ENCODE measurements at regions not wholly inside any gene's neighbourhood (a gene's known extent, or its start where the extent isn't known, plus 50 kb on each side); places are given as distances from the start of the nearest gene placed in this dataset.

- H3K4me1 ChIP-seq (ENCODE audit: control insufficient read depth in 1 of 2, insufficient read depth in 2 of 2, low read length in 2 of 2): no peaks in the 10 kb centered on the region
- H3K4me3 ChIP-seq (ENCODE audit: low read length in 2 of 2): no peak overlapping the region
- no peak overlapping the region for H3K27ac ChIP-seq (ENCODE audit: low read depth in 1 of 2, low read length in 2 of 2)
- H3K9me3 ChIP-seq (ENCODE audit: control insufficient read depth, low read length): no peaks in the 10 kb centered on the region
- ATAC-seq (ENCODE audit: low FRiP score) (no peak), DNase-seq (no peak)
- no peaks in the 10 kb centered on the region for H3K36me3 ChIP-seq (ENCODE audit: control insufficient read depth in 1 of 2, insufficient read depth in 2 of 2, low read length in 1 of 2)
- intact Hi-C loops (cut with DNase I): no loop called here
- no peaks in the 10 kb centered on the region for H3K27me3 ChIP-seq (ENCODE audit: control insufficient read depth in 1 of 2, insufficient read depth in 2 of 2, low read length in 1 of 2)
- WGBS, 2 donors: 79 to 83% methylated on average over 4 of the region's 4 CpGs
These were observed 335.4 kb upstream of the IGF1R start for GRCh38 chr15:98312913-98313312.

- Histone ChIP-seq H3K27me3 (ENCODE audit: control insufficient read depth in 1 of 2, insufficient read depth in 2 of 2, low read length in 1 of 2) (no peaks in the 10 kb centered on the region), H3K4me3 (ENCODE audit: low read length in 2 of 2) (no peak overlapping the region), H3K4me1 (ENCODE audit: control insufficient read depth in 1 of 2, insufficient read depth in 2 of 2, low read length in 2 of 2) (no peaks in the 10 kb centered on the region), H3K27ac (ENCODE audit: low read depth in 1 of 2, low read length in 2 of 2) (no peak overlapping the region), H3K9me3 (ENCODE audit: control insufficient read depth, low read length) (peaks cover 3% of the 10 kb centered on the region), H3K36me3 (ENCODE audit: control insufficient read depth in 1 of 2, insufficient read depth in 2 of 2, low read length in 1 of 2) (no peaks in the 10 kb centered on the region)
- ATAC-seq (ENCODE audit: low FRiP score) (no peak), DNase-seq (no peak)
- WGBS, 2 donors: 44 to 49% methylated on average over 3 of the region's 3 CpGs
- intact Hi-C loops (cut with DNase I): no loop called here
These were observed 332.4 kb upstream of the IGF1R start for GRCh38 chr15:98315971-98316370.

GRCh38 chr15:98321896-98322295 lies 326.4 kb upstream of the IGF1R start:
- ATAC-seq (ENCODE audit: low FRiP score) (no peak), DNase-seq (no peak)
- intact Hi-C loops (cut with DNase I): no loop called here
- Histone ChIP-seq H3K27me3 (ENCODE audit: control insufficient read depth in 1 of 2, insufficient read depth in 2 of 2, low read length in 1 of 2) (no peaks in the 10 kb centered on the region), H3K36me3 (ENCODE audit: control insufficient read depth in 1 of 2, insufficient read depth in 2 of 2, low read length in 1 of 2) (no peaks in the 10 kb centered on the region), H3K4me1 (ENCODE audit: control insufficient read depth in 1 of 2, insufficient read depth in 2 of 2, low read length in 2 of 2) (no peaks in the 10 kb centered on the region), H3K4me3 (ENCODE audit: low read length in 2 of 2) (no peak overlapping the region), H3K27ac (ENCODE audit: low read depth in 1 of 2, low read length in 2 of 2) (no peak overlapping the region), H3K9me3 (ENCODE audit: control insufficient read depth, low read length) (peaks cover 5% of the 10 kb centered on the region)
- WGBS, 2 donors: 18 to 21% methylated on average over 5 of the region's 5 CpGs

- intact Hi-C loops (cut with DNase I): no loop called here
- Histone ChIP-seq H3K4me3 (ENCODE audit: low read length in 2 of 2) (no peak overlapping the region), H3K27me3 (ENCODE audit: control insufficient read depth in 1 of 2, insufficient read depth in 2 of 2, low read length in 1 of 2) (no peaks in the 10 kb centered on the region), H3K36me3 (ENCODE audit: control insufficient read depth in 1 of 2, insufficient read depth in 2 of 2, low read length in 1 of 2) (no peaks in the 10 kb centered on the region), H3K27ac (ENCODE audit: low read depth in 1 of 2, low read length in 2 of 2) (no peak overlapping the region), H3K4me1 (ENCODE audit: control insufficient read depth in 1 of 2, insufficient read depth in 2 of 2, low read length in 2 of 2) (no peaks in the 10 kb centered on the region), H3K9me3 (ENCODE audit: control insufficient read depth, low read length) (peaks cover 5% of the 10 kb centered on the region)
- ATAC-seq (ENCODE audit: low FRiP score) (no peak), DNase-seq (no peak)
- 87 to 90% methylated on average over 4 of the region's 4 CpGs for WGBS, 2 donors
These were observed 325.8 kb upstream of the IGF1R start for GRCh38 chr15:98322581-98322980.

- no peak for ATAC-seq (ENCODE audit: low FRiP score)
- WGBS, 2 donors: 46 to 48% methylated on average over 2 of the region's 2 CpGs
- Histone ChIP-seq H3K9me3 (ENCODE audit: control insufficient read depth, low read length) (peaks cover 2% of the 10 kb centered on the region), H3K4me1 (ENCODE audit: control insufficient read depth in 1 of 2, insufficient read depth in 2 of 2, low read length in 2 of 2) (no peaks in the 10 kb centered on the region), H3K4me3 (ENCODE audit: low read length in 2 of 2) (no peak overlapping the region), H3K27ac (ENCODE audit: low read depth in 1 of 2, low read length in 2 of 2) (no peak overlapping the region), H3K36me3 (ENCODE audit: control insufficient read depth in 1 of 2, insufficient read depth in 2 of 2, low read length in 1 of 2) (no peaks in the 10 kb centered on the region), H3K27me3 (ENCODE audit: control insufficient read depth in 1 of 2, insufficient read depth in 2 of 2, low read length in 1 of 2) (no peaks in the 10 kb centered on the region)
- no peak for DNase-seq
- intact Hi-C loops (cut with DNase I): no loop called here
These were observed 323.9 kb upstream of the IGF1R start for GRCh38 chr15:98324341-98324970.

- H3K4me1 ChIP-seq (ENCODE audit: control insufficient read depth in 1 of 2, insufficient read depth in 2 of 2, low read length in 2 of 2): no peaks in the 10 kb centered on the region
- WGBS, 2 donors: 56 to 70% methylated on average over 5 of the region's 5 CpGs
- intact Hi-C loops (cut with DNase I): no loop called here
These were observed 321.5 kb upstream of the IGF1R start for GRCh38 chr15:98326804-98327203.

GRCh38 chr15:98330258-98330657 lies 318.1 kb upstream of the IGF1R start:
- intact Hi-C loops (cut with DNase I): no loop called here
- Histone ChIP-seq H3K27me3 (ENCODE audit: control insufficient read depth in 1 of 2, insufficient read depth in 2 of 2, low read length in 1 of 2) (no peaks in the 10 kb centered on the region), H3K36me3 (ENCODE audit: control insufficient read depth in 1 of 2, insufficient read depth in 2 of 2, low read length in 1 of 2) (no peaks in the 10 kb centered on the region), H3K4me3 (ENCODE audit: low read length in 2 of 2) (no peak overlapping the region), H3K27ac (ENCODE audit: low read depth in 1 of 2, low read length in 2 of 2) (no peak overlapping the region), H3K9me3 (ENCODE audit: control insufficient read depth, low read length) (peaks cover 5% of the 10 kb centered on the region), H3K4me1 (ENCODE audit: control insufficient read depth in 1 of 2, insufficient read depth in 2 of 2, low read length in 2 of 2) (no peaks in the 10 kb centered on the region)
- DNase-seq (no peak), ATAC-seq (ENCODE audit: low FRiP score) (no peak)
- 44 to 55% methylated on average over 8 of the region's 8 CpGs for WGBS, 2 donors

More at GRCh38 chr15:98326804-98327203, 321.5 kb upstream of the IGF1R start:
- DNase-seq (no peak), ATAC-seq (ENCODE audit: low FRiP score) (no peak)
- Histone ChIP-seq H3K36me3 (ENCODE audit: control insufficient read depth in 1 of 2, insufficient read depth in 2 of 2, low read length in 1 of 2) (no peaks in the 10 kb centered on the region), H3K9me3 (ENCODE audit: control insufficient read depth, low read length) (peaks cover 7% of the 10 kb centered on the region), H3K4me3 (ENCODE audit: low read length in 2 of 2) (no peak overlapping the region), H3K27ac (ENCODE audit: low read depth in 1 of 2, low read length in 2 of 2) (no peak overlapping the region), H3K27me3 (ENCODE audit: control insufficient read depth in 1 of 2, insufficient read depth in 2 of 2, low read length in 1 of 2) (no peaks in the 10 kb centered on the region)

- DNase-seq (no peak), ATAC-seq (ENCODE audit: low FRiP score) (no peak)
- 38 to 40% methylated on average over 10 of the region's 10 CpGs for WGBS, 2 donors
- intact Hi-C loops (cut with DNase I): no loop called here
- no peaks in the 10 kb centered on the region for H3K36me3 ChIP-seq (ENCODE audit: control insufficient read depth in 1 of 2, insufficient read depth in 2 of 2, low read length in 1 of 2)
- no peaks in the 10 kb centered on the region for H3K4me1 ChIP-seq (ENCODE audit: control insufficient read depth in 1 of 2, insufficient read depth in 2 of 2, low read length in 2 of 2)
- H3K27ac ChIP-seq (ENCODE audit: low read depth in 1 of 2, low read length in 2 of 2): no peak overlapping the region
- no peak overlapping the region for H3K4me3 ChIP-seq (ENCODE audit: low read length in 2 of 2)
- H3K9me3 ChIP-seq (ENCODE audit: control insufficient read depth, low read length): peaks cover 5% of the 10 kb centered on the region
- H3K27me3 ChIP-seq (ENCODE audit: control insufficient read depth in 1 of 2, insufficient read depth in 2 of 2, low read length in 1 of 2): no peaks in the 10 kb centered on the region
These were observed 317.5 kb upstream of the IGF1R start for GRCh38 chr15:98330692-98331435.

- Histone ChIP-seq H3K4me1 (ENCODE audit: control insufficient read depth in 1 of 2, insufficient read depth in 2 of 2, low read length in 2 of 2) (no peaks in the 10 kb centered on the region), H3K27ac (ENCODE audit: low read depth in 1 of 2, low read length in 2 of 2) (no peak overlapping the region), H3K4me3 (ENCODE audit: low read length in 2 of 2) (no peak overlapping the region), H3K36me3 (ENCODE audit: control insufficient read depth in 1 of 2, insufficient read depth in 2 of 2, low read length in 1 of 2) (no peaks in the 10 kb centered on the region), H3K9me3 (ENCODE audit: control insufficient read depth, low read length) (peaks cover 5% of the 10 kb centered on the region), H3K27me3 (ENCODE audit: control insufficient read depth in 1 of 2, insufficient read depth in 2 of 2, low read length in 1 of 2) (no peaks in the 10 kb centered on the region)
- ATAC-seq (ENCODE audit: low FRiP score) (no peak), DNase-seq (no peak)
- intact Hi-C loops (cut with DNase I): no loop called here
- 87 to 95% methylated on average over 4 of the region's 4 CpGs for WGBS, 2 donors
These were observed 316.7 kb upstream of the IGF1R start for GRCh38 chr15:98331676-98332075.

Measured in aorta (tissue), 5 donors.